GM12891 (cell line): ENCODE measurements at regions not wholly inside any gene's neighbourhood (a gene's known extent, or its start where the extent isn't known, plus 50 kb on each side); places are given as distances from the start of the nearest gene placed in this dataset.

Experiments used
- POLR2A ChIP-seq: IDR thresholded peaks from 2 replicates; pipeline ENCODE4 v1.6.1; 2011; ENCODE audit warnings: low read depth, low read length, control low read depth
- POLR2AphosphoS5 ChIP-seq: IDR thresholded peaks from 2 replicates; pipeline ENCODE4 v1.6.1; 2011; ENCODE audit warnings: low read depth, low read length, control low read depth
- POU2F2 ChIP-seq: IDR thresholded peaks from 2 replicates; pipeline ENCODE4 v1.6.1; 2011; ENCODE audit warnings: low read depth, mild to moderate bottlenecking, control low read depth, low read length, moderate library complexity
- SPI1 ChIP-seq: IDR thresholded peaks from 2 replicates; pipeline ENCODE4 v1.6.1; 2011; ENCODE audit warnings: low read depth, low read length, control low read depth
- TAF1 ChIP-seq: IDR thresholded peaks from 2 replicates; pipeline ENCODE4 v1.6.1; 2011; ENCODE audit warnings: low read depth, low read length, control low read depth

GRCh38 chr18:39519741-39520140 is 1954.1 kb upstream of the CELF4 start:
- no peak for TF ChIP-seq POLR2A
- TF ChIP-seq POLR2AphosphoS5, result no peak
- no peak for TF ChIP-seq TAF1
- no peak for TF ChIP-seq POU2F2
- no peak for TF ChIP-seq SPI1
